ENCODE measurements at regions not wholly inside any gene's neighbourhood (a gene's known extent, or its start where the extent isn't known, plus 50 kb on each side); places are given as distances from the start of the nearest gene placed in this dataset.

DNA sequence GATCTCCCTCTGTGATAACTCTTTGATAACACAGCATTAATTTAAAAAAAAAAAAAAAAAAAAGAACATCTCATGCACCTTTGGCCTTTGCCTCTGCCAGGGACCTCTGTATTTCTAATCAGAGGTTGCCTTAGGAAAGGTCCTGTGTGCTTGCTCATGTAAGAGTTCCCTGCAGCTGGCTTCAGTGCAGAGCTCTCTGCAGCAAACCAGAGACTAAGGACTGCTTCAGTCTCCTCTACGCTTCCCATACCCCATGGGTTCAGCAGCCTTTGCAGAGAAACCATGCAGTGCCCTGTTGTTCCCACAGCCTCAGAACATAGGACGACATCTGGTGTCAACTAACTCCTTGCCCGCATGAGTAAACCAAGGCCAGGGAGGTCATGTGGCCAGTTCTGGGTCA, 236.6 kb upstream of the KLHL29 start:
- no peak for DNase-seq (ENCODE audit: low read depth)

DNA sequence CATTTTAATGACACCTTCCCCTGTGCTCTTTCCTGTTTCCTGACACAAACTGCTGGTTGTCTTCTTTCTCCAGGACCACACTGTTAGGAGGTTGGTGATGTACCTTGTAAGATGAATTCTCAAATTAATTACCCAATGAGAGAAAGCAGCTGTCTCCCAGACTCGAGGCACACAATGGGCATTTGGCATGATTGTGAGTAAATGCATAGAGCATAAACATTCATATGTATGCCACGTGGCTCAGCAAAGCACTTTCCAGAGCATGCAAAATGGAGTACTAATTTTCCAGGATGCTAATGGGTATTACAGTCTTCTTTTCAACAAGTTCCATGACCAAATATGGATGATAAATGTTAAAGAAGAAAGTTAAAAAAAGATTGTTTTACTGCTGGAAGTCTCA, 235.2 kb upstream of the KLHL29 start:
- no peak for DNase-seq (ENCODE audit: low read depth)

DNA sequence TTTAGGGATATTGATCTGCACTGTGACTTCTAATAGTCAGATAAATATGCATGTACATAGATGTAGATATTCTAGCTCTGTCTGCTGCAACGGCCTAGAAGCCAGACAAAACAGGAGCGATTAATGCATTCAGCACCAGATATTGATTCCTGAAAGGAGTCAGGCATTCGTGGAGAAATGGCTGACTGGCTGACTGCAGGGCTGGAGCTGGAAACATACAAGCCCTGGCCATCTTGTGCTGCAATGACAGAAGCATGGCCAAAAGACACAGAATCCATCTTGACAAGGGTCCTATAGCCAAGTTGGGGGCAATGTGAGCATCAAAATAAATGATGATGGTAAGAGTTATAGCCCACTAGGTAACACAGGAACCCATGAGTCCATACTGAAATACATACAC, 231.5 kb upstream of the KLHL29 start:
- no peak for DNase-seq (ENCODE audit: low read depth)

DNA sequence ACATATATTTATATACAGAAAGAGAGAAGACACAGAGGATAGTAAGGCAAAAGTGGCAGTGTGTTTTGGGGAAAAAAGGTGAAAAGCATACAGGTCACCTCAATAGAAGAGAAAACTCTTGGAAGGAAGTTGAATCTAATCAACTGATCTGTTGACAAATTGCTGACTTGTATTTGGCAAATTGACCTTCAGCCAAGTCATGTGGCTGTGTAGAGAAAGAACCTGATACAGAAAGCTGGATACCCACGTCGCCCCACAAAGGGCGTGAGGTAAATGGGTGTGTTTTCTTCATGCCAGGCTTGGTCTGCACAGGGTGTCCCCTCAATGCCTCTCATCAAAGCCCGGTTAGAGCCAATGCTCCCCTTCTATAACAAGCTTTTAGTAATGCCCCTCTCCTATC, 230.0 kb upstream of the KLHL29 start:
- no peak for DNase-seq (ENCODE audit: low read depth)

DNA sequence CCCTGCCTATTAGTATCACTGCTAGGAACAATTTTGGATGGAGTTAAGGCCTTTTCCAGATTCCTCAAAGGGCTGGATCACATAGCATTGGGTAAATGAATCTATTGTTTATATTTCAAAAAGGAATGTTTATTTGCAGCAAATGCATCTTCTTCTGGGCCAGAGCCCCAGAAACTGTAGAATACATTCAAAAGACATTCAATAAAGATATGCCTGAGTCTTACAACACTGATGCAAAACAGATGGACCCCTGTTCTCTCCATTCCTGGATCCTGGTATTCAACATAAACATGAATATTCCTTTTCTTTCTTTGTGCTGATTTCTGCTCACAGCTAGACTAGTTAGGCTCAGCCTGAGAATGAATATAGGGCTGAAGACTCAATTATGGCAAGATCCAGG, 227.2 kb upstream of the KLHL29 start:
- DNase-seq (ENCODE audit: low read depth): no peak

DNA sequence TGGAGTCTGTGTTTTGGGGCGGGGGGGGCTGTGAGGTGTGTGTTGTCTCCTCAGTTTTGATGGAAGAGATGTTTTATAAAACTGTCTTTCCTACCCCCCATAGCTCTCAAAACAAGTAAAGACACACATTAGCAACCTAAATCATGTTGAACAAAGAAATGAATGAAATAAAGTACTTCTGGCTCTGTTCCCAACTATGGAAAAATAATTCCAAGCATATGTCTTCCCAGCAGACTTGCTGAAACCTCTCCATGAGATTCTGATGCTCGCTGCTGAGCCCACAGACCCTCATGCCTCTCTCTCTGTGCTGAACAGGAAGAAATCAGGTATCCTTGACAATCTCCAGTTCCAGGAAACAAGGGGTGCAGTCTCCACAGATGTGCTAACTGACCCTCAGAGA, 226.7 kb upstream of the KLHL29 start:
- no peak for DNase-seq (ENCODE audit: low read depth)

DNA sequence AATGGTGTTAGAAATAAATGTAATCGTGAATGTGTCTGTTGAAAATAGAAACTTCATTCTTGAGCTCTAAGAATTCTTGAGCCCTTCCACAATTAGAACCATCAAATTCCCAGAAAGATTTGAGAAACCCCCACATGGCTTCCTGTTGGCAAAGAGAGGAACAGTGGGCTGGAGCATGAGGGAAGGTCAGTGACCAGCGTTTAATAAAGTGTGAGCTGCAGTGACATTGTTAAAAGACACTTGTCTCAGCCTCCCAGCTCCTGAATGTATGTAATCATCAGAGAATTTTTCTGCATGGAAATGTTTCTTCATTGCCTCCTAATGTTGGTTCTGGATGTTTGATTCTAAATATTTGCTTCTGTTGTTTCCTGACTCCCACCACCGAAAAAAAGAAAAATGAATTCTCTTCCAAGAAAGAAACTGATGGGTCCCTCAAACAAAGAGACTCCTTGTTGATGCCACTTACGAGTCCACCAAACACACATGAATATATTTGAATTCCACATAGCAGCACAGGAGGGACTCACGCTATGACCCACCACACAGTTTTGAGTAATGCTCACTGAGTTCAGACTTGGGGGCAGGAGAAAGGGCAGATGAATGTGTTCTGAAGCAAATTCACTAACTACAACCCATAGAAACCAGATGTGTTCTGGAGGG, 225.1 kb upstream of the KLHL29 start:
- DNase-seq (ENCODE audit: low read depth): no peak

DNA sequence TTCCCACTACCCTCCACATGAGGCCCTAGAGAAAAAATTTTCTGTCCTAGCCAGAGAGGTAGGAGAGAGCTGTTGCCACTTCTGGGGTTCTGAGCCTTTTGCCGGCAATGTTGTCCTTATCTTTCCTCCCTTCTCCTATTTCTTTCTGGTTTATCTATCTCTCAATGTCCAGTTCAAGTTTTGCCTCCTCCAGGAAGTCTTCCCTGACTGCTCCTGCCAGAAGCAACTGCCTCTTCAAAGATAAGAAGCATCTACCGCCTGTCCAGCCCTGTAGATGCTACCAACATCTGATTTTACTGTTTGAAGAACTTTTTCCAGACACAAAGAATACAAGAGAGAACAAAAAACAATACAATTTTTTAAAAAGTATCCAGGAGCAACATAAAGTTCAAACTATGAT, 220.8 kb upstream of the KLHL29 start:
- DNase-seq (ENCODE audit: low read depth): no peak

DNA sequence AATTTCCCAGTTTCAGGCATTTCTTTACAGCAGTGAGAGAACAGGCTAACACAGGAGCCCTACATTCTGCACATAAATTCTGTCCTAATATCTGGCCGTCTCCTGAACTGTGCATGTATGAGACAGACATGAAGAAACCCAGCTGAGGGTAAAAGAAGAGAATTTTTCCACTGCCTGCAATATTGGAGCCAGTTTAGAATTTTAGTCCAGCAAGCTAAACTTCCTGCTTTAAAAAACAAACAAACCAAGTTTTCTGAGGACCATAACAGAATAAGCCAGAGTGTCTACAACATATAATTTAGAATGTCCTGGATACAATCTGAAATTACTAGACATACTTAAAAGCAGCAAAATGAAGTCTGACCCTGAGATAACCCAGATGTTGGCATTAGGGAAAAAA, 215.1 kb upstream of the KLHL29 start:
- no peak for DNase-seq (ENCODE audit: low read depth)

DNA sequence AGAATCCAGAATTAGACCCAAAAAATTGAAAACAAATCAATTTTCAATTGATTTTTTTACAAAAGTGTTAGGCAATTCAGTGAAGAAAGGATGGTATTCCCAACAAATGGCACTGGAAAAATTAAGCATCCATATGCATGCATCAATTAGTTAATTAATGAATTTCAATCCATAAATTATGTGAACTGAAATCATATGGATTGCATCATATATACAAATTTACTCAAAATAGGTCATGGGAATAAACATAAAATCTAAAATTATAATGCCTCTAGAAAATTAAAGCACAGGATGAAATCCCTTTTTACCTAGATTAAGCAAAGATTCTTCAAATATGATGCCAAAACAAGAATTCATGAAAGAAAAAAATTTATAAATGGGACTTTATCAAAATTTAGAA, 213.9 kb upstream of the KLHL29 start:
- no peak for DNase-seq (ENCODE audit: low read depth)

DNA sequence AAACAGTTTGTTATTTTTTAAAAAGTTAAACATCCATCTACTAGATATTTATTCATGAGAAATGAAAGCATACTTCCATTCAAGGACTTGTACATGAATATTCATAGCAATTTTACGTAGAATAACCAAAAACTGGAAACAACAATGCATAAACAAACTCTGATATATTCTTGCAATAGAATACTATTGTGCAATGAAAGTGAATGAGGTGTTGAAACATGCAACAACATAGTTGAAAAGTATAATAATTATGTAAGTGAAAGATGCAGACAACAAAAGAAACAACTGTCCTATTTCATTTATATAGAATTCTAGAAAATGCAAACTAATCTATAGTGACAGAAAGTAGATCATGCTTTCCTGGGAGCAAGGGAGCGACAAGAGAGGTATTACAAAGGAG, 206.6 kb upstream of the KLHL29 start:
- no peak for DNase-seq (ENCODE audit: low read depth)

DNA sequence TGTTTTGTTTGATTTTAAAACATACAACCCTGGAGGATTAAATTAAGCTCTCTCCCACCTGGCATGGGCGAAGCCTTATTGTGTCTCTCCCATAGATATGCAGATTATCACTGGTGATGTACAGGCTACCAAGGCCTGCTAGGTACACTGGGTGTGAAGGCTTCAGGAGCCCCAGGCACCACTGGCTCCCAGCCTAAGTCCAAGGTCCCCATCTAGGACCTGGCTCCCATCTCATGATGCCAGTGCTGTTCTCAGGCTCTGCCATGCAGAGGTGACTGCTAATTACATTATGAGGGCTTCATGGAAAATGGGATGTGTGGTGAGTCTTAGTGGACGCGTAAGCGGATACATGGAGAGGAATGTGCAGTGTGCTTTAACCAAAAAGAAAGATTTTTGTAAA, 201.2 kb upstream of the KLHL29 start:
- DNase-seq (ENCODE audit: low read depth): no peak

DNA sequence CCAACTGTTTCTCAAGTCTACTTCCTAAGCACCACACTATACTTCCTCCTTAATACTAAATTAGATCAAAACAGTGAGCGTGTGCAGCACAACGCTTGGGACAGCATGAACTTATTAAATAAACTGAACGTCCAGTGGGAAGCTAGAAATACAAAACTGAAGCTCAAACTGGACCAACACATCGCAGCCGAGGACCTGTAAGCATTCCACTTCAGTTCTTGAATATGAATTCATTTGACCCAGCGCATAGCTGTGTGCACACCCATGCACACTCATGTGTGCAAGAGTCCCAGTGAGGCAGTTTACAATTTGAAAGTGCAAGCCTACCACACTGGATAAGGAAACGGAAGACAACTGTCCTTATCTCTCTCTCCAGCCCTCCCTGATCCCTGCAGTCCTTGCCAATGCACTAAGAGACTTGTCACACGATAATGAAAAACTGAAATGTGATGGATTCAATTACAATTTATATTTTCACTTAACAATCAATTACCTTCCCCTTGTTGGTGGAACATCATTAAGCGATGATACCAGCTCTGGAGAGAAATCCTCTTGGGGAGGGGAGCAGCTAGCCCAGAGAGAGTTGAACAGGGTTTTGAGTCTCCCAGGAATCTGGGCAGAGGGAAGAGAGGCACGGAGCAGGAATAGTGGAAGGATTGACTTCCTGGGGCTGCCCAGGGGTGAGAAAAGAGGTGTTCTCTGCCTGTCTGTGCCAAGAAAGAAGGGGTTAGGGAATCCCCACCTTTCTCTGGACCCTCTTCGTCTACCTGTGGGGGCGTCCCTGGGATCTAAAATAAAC, 186.5 kb upstream of the KLHL29 start:
- no peak for DNase-seq (ENCODE audit: low read depth)

DNA sequence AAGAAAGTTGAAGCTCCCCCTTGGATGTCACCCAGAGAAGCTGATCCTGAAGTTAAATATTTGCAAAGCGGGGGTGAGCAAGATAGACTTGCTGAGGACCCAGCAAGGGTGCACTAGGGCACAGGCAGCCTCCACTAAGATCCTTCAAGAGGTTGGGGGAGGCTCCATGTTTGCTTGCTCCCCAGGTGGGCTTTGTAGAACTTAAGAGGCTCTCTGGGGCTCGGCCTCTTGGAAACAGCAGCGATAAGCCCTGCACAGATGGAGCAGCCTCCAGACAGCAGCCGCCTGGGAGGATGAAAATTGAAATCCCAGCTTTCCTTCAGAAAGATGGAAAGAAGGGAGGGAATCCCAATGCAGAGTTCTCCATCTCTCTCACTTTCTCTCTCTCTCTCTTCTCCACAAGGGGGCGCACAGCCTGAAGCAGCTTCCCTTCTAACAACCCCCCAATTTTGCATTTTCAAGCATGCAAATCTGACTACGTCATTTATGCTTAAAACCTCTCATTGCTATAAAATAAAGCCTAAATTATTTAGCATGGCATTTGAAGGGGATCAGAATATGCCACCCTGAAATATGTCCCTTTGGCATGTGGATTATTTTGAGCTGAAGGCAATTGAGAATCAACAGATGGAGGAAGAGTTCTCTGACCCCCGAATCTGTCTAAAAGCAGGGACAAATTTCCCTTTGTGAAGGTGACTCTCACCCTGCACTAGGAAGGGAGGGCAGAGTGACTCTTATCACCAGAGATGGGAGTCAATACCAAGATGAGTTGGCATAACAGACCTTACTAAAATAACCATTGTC, 185.7 kb upstream of the KLHL29 start:
- peak; percentile 18 for DNase-seq (ENCODE audit: low read depth)

DNA sequence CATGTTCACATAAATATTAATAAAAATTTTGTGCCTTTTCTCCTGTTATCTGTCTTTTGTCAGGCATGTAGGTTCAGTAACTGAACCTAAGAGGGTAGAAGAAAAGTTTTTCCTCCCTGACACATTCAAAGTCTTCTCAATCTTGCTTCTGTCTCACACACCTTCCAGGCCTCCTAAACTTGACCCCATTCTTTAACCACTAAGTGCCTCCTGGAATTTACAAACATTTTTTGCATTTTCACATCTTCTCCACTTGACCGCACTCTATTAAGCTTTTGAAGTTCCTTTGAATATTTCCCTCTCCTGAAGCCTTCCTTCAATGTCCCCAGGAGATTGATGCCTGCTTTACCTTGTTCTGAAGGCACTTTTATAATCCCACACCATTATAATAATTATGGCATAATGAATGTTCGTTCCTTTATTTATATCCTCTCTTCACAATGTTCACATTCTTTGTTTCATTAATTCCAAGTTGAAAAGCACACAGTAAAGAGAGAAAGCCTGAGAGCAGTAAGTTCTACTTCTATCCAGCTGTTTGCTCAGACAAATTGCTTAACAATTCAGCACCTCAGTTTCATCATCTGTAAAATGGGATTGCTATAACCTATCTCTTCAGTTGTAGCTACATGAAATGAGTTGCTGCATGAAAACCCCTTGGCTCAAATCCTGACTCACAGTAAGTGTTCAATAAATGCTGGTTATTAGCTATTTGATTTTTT, 184.8 kb upstream of the KLHL29 start:
- DNase-seq (ENCODE audit: low read depth): no peak

DNA sequence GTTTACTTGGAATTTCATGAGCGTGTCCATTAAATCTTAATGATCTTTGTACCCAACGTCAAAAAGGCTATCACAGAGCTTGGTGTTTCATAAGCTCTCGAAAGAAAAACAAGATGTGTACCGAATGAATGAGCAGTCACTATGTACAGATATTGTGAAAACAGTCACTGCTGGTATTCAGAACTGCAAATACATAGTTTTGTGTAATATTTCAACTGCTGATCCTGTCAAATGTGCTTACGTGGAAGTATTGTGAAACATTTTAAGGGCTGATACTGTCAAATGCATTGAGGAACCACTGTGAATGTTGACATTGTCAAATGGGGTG, 184.2 kb upstream of the KLHL29 start:
- DNase-seq (ENCODE audit: low read depth): no peak

DNA sequence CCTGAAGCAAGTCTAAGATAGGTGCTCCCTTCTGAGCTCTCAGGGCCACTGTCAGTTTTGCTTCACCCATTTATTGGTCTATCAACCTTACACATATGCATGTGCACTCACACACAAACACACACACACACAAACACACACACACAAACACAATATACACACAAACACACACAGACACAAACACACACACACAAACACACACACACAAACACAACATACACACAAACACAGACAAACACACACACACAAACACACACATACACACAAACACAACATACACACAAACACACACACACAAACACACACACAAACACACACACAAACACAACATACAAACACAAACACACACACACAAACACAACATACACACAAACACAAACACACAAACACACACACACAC, 181.6 kb upstream of the KLHL29 start:
- no peak for DNase-seq (ENCODE audit: low read depth)

DNA sequence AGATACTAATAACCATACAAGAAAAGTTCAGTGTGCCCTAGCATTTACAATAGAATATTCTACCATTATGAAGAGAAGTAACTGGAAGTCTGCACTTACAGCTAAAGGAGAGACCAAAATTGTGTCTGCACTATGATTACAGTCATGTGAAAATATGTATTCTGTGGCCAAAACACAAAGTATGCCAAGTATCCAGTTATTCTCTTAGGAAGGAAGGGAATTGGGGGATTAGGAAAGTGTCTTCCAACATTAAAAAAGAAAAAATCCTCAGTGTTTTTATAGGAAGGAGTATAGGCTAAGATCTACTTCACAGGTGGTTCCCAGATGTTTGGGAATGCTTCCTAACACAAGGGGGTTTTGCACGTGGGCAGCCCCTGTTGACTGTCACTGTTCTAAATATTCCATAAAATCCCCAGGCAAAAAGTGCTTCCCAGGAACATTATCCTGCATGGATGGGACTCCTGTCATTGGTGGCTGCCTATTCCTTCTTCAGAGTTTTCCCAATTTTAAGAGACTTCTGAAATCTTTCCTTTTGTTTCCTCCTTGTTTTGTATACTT, 180.2 kb upstream of the KLHL29 start:
- no peak for DNase-seq (ENCODE audit: low read depth)

DNA sequence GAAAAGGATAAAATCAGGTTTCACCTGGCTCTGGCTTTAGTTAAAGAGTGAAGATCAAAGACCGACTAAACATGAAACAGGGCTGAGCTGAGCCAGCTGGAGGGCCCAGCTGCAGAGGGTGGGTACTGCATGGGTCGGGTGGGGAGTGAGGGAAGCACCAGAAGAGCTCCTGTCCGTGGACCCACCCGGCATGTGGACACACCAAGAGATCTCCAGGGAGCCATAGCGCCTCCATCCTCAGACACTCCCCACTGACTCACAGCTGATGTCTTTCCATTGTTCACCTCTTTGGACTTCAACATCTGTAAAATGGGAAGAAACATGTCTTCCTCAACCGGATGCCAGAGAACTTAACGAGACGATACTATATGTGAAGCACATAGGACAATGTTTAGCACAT, 178.3 kb upstream of the KLHL29 start:
- no peak for DNase-seq (ENCODE audit: low read depth)

DNA sequence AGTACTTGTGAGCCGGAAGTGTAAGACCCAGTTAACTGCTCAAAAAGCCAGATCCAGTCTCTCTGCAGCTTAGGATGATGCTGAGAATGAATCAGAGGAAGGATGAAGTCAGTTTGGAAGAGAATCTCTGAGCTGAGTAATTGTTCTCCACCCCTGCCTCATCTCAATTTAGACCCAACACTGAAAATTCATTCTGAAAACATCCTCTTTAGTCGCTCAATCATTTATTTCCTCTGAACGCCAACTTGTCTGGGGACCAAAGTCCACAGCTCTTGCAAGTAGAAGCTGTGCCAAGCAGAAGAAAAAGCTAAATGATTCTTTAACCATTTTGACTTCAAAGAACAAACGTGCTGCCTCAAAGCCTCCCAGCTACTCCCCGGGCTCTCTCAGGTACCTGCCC, 177.1 kb upstream of the KLHL29 start:
- DNase-seq (ENCODE audit: low read depth): no peak

DNA sequence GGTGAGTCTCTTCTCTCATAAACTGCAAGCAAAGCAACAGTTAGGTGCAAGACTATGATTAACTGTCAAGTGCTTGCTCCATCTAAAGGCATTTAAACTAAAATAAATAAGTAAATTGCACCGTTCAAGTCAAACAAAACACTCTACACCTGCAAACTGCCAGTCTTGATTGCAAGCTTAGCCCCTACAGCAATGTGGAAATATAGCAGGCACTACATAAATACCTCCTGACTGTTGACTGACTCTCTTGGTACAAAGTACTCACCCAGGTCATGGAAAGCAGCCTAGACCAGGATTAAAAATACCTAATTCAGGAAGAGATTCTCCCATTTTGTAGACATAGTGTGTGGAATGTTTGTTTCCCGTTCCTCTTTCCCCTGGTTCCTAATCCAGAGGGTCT, 176.6 kb upstream of the KLHL29 start:
- no peak for DNase-seq (ENCODE audit: low read depth)

DNA sequence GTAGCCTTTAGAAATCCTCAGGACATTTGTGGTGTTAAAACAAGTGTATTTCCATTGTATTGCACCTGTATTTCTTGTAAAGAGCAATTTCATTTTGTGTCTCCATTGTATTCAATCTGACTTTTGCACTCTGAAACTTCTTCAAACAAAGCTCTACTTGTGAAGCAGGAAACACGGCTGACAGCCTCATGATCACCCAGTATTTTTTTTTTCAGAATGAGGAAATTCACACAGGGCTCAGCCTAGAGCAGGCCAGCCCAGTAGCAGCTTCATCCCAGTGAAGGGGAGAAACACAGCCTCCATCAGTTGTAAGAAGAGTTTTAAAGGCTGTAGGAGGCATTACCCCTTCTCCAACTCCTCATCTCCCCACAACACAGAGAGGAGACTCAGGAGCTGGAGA, 175.9 kb upstream of the KLHL29 start:
- no peak for DNase-seq (ENCODE audit: low read depth)
